HK-2 (cell line): ENCODE measurements at regions not wholly inside any gene's neighbourhood (a gene's known extent, or its start where the extent isn't known, plus 50 kb on each side); places are given as distances from the start of the nearest gene placed in this dataset.

Source experiments
- DNase-seq: peaks from one replicate; pipeline ENCODE4 v3.0.0-alpha.2; 2018; ENCODE audit not compliant: unreplicated experiment

GRCh38 chr9:118577121-118577520 is 792.1 kb downstream of the BRINP1 start:
- DNase-seq: no peak

- DNase-seq: no peak
Measured at GRCh38 chr9:118578467-118578866, 790.8 kb downstream of the BRINP1 start.

- no peak for DNase-seq
Measured at GRCh38 chr9:118583414-118583813, 785.8 kb downstream of the BRINP1 start.

GRCh38 chr9:118586978-118587377 is 782.3 kb downstream of the BRINP1 start:
- no peak for DNase-seq

GRCh38 chr9:118594428-118594827 is 774.8 kb downstream of the BRINP1 start:
- DNase-seq: no peak

GRCh38 chr9:118595719-118596305 is 773.4 kb downstream of the BRINP1 start:
- peak; percentile 51 for DNase-seq

GRCh38 chr9:118596374-118597015 is 772.7 kb downstream of the BRINP1 start:
- DNase-seq: no peak

- no peak for DNase-seq
Measured at GRCh38 chr9:118606668-118607067, 762.6 kb downstream of the BRINP1 start.

GRCh38 chr9:118609355-118610044 is 759.7 kb downstream of the BRINP1 start:
- DNase-seq: no peak

GRCh38 chr9:118612201-118612600 is 757.0 kb downstream of the BRINP1 start:
- no peak for DNase-seq

- DNase-seq: no peak
Measured at GRCh38 chr9:118613996-118614395, 755.2 kb downstream of the BRINP1 start.

GRCh38 chr9:118618084-118618483 is 751.2 kb downstream of the BRINP1 start:
- no peak for DNase-seq

- no peak for DNase-seq
Measured at GRCh38 chr9:118618849-118619248, 750.4 kb downstream of the BRINP1 start.

GRCh38 chr9:118624608-118625007 is 744.6 kb downstream of the BRINP1 start:
- DNase-seq: no peak

- no peak for DNase-seq
Measured at GRCh38 chr9:118630079-118630478, 739.2 kb downstream of the BRINP1 start.

GRCh38 chr9:118630931-118631595 is 738.2 kb downstream of the BRINP1 start:
- DNase-seq: no peak

- no peak for DNase-seq
Measured at GRCh38 chr9:118631956-118632355, 737.3 kb downstream of the BRINP1 start.

- no peak for DNase-seq
Measured at GRCh38 chr9:118635416-118635815, 733.8 kb downstream of the BRINP1 start.

GRCh38 chr9:118637681-118638080 is 731.6 kb downstream of the BRINP1 start:
- no peak for DNase-seq

GRCh38 chr9:118640836-118641560 is 728.2 kb downstream of the BRINP1 start:
- no peak for DNase-seq

GRCh38 chr9:118643118-118643517 is 726.1 kb downstream of the BRINP1 start:
- peak; percentile 93 for DNase-seq

GRCh38 chr9:118644066-118644465 is 725.2 kb downstream of the BRINP1 start:
- peak; percentile 16 for DNase-seq
